ENCODE measurements at regions not wholly inside any gene's neighbourhood (a gene's known extent, or its start where the extent isn't known, plus 50 kb on each side); places are given as distances from the start of the nearest gene placed in this dataset.

DNA sequence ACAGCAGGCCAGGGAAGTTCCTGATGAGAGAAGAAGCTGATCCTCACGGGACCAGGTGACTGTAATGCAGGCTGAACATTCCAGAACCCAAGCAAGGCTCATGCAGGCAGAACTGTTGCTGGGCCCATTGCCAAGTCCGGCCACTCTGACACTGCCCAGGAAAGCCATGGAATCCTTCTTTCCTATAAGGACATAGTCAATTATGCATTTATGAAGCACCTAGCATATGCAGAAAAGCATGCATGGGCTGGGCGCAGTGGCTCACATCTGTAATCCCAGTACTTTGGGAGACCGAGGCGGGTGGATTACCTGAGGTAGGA, 83.7 kb upstream of the SLC1A3 start:
- TF ChIP-seq RAD21 (IDR thresholded peaks at IDR 0.05; ENCODE audit: low read length) = no peak
- no peak for TF ChIP-seq FOS (IDR thresholded peaks at IDR 0.05; ENCODE audit: low read depth, low read length)
- TF ChIP-seq RCOR1 (IDR thresholded peaks at IDR 0.05; ENCODE audit: insufficient replicate concordance, low read length) = no peak
- TF ChIP-seq BHLHE40 (IDR thresholded peaks at IDR 0.05; ENCODE audit: low read depth, low read length) = no peak
- no peak for TF ChIP-seq POLR2A (IDR thresholded peaks at IDR 0.05; ENCODE audit: low read depth, low read length)
- TF ChIP-seq USF2 (IDR thresholded peaks at IDR 0.05; ENCODE audit: low read depth, low read length) = no peak
- TF ChIP-seq CHD1 (IDR thresholded peaks at IDR 0.05; ENCODE audit: low read depth, low read length) = no peak
- TF ChIP-seq, protein P1, sequence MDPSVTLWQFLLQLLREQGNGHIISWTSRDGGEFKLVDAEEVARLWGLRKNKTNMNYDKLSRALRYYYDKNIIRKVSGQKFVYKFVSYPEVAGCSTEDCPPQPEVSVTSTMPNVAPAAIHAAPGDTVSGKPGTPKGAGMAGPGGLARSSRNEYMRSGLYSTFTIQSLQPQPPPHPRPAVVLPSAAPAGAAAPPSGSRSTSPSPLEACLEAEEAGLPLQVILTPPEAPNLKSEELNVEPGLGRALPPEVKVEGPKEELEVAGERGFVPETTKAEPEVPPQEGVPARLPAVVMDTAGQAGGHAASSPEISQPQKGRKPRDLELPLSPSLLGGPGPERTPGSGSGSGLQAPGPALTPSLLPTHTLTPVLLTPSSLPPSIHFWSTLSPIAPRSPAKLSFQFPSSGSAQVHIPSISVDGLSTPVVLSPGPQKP (IDR thresholded peaks at IDR 0.05; ENCODE audit: borderline replicate concordance, low read depth, low read length) = no peak
- DNase-seq = no peak
- Histone ChIP-seq H3K4me2 (ENCODE audit: low read depth, low read length) (no peak overlapping the region), H2BK15ac (ENCODE audit: low read depth, low read length) (no peak overlapping the region), H2AK5ac (ENCODE audit: low read depth, low read length) (no peak overlapping the region), H4K8ac (ENCODE audit: low read depth in 2 of 2, low read length in 2 of 2) (no peak overlapping the region), H3K4me1 (ENCODE audit: control insufficient read depth, insufficient read depth, low read length) (no peaks in the 10 kb centered on the region), H3K14ac (replicated peaks; ENCODE audit: low read depth, low read length) (no peak overlapping the region), H4K91ac (ENCODE audit: insufficient read depth, low read depth, low read length) (no peak overlapping the region), H2AFZ (replicated peaks; ENCODE audit: low read length, poor library complexity) (no peak overlapping the region), H4K5ac (ENCODE audit: low read depth, low read length) (no peak overlapping the region), H3K27me3 (ENCODE audit: control insufficient read depth, insufficient read depth, low read length) (peaks cover 3% of the 10 kb centered on the region; the same call in 1 of the 2 replicates), H3K18ac (ENCODE audit: low read depth, low read length) (no peak overlapping the region), H3K79me1 (ENCODE audit: low read depth in 1 of 2, low read length in 2 of 2) (no peaks in the 10 kb centered on the region), H2BK5ac (ENCODE audit: low read depth, low read length, poor library complexity, severe bottlenecking) (no peak overlapping the region), H3K9me1 (ENCODE audit: insufficient read depth, low read length) (no peaks in the 10 kb centered on the region; the same call in 1 of the 2 replicates), H3K36me3 (ENCODE audit: control insufficient read depth, insufficient read depth, low read length) (no peaks in the 10 kb centered on the region), H3K56ac (ENCODE audit: extremely low read depth, insufficient read depth, low read length) (no peak overlapping the region), H4K20me1 (ENCODE audit: insufficient read depth, low read length) (no peaks in the 10 kb centered on the region), H3K4ac (ENCODE audit: low read depth, low read length) (no peak overlapping the region), H2BK20ac (ENCODE audit: low read depth, low read length) (no peak overlapping the region), H3K9ac (ENCODE audit: low read depth, low read length) (no peak overlapping the region), H3K27ac (ENCODE audit: insufficient read depth, low read length) (no peak overlapping the region), H3K23ac (ENCODE audit: low read depth, low read length) (no peak overlapping the region), H3K4me3 (ENCODE audit: insufficient read depth, low read depth, low read length) (no peak overlapping the region), H2BK120ac (ENCODE audit: low read depth, low read length) (no peak overlapping the region), H2AK9ac (replicated peaks; ENCODE audit: low read depth, low read length, poor library complexity) (no peak overlapping the region), H3K9me3 (ENCODE audit: control insufficient read depth, insufficient read depth, low read length) (no peaks in the 10 kb centered on the region)
- dilution Hi-C loops (cut with HindIII; ENCODE audit: low sequenced_read_pairs, unreplicated experiment) = no loop called here
- no peak for ATAC-seq (ENCODE audit: low read depth)
- in situ Hi-C loops (cut with MboI; ENCODE audit: low sequenced_read_pairs) = no loop called here
- POLR2A ChIA-PET (ENCODE audit: unreplicated experiment) = no interaction called here
- CTCF ChIA-PET = no interaction called here
- intact Hi-C loops (cut with micrococcal nuclease) = no loop called here
- BruUV-seq (replicated peaks) = no TSS peak
- 17% methylated on average over 1 of the region's 5 CpGs; no CpG with 5 or more reads in 1 of the 2 experiments for WGBS, 2 experiments (ENCODE audit: extremely low coverage in 2 of 2, insufficient read length in 1 of 2)

Measured in IMR-90 (cell line).